ENCODE measurements at regions not wholly inside any gene's neighbourhood (a gene's known extent, or its start where the extent isn't known, plus 50 kb on each side); places are given as distances from the start of the nearest gene placed in this dataset.
"Not testable (repeated sequence)": the region's sequence is repeated elsewhere in the genome, so short reads cannot be mapped to it uniquely, and the experiment has no call there.

DNA sequence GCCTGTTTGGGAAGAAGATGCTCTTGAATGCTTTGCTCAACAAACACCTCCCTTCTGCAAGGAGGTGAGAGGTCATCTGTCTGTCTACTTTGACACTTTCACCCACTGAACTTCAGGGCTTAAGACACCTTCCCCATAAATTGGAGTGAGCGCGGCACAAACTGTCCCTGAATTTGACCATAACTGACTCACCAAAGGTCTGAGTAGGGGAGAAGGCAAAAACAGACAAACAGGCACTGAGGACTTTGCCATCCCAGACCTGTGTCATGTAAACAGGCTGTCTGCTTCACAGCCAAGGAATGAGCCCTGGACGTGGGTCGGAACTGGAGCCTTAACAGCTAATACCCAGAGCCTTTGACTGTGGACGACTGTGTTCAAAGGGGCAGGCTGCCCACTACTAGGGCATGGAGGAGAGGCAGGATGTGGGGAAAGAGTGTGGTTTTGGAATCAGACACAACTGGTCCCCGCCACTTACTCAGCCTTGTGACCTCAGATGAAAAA, 320.9 kb upstream of the KLF4 start:
- in situ Hi-C loops (cut with MboI; ENCODE audit: low sequenced_read_pairs) = no loop called here

DNA sequence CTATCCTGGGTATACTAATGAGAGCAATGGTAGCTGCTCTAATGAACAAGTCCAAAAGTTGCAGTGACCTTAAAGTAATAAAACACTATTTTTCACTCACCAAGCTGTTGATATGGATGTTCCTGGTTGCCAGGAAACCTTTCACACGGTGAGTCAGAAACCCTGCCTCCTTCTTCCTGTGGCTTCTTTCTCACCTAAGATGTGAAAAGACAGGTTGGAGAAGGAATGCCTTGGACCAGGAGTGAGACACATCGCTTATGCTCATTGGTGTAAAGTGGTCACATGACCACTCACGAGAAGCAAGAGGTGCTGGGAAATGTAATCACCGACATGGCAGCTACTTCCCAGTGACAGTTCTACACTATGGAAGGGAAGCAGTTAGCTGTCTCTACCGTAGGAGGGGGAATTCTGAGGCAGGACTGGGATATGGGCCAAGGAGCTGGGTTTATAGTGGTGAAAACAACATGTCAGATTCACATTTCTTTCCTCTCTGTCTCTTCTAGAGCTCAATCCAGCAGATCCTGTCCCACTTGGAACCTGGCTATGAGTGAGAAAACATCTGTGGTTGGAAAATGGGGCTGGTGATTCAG, 320.4 kb upstream of the KLF4 start:
- in situ Hi-C loops (cut with MboI; ENCODE audit: low sequenced_read_pairs) = no loop called here

DNA sequence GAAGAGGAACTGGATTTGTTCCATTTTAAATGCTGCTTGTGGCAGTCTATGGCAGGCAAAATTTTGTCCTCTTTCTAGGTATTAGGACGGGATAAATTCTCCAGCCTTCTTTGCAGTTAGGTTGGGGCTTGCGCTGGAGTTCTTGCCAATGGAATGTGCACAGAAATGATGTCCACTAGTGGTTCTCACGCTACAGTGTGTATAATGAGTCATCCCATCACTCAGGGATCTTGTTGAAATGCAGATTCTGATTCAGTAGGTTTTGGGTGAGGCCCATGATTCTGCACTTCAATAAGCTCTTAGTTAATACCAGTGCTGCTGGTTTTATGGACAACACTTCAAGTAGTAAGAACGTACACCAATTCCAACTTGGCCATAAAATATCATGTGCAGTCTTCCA, 317.6 kb upstream of the KLF4 start:
- in situ Hi-C loops (cut with MboI; ENCODE audit: low sequenced_read_pairs) = no loop called here

DNA sequence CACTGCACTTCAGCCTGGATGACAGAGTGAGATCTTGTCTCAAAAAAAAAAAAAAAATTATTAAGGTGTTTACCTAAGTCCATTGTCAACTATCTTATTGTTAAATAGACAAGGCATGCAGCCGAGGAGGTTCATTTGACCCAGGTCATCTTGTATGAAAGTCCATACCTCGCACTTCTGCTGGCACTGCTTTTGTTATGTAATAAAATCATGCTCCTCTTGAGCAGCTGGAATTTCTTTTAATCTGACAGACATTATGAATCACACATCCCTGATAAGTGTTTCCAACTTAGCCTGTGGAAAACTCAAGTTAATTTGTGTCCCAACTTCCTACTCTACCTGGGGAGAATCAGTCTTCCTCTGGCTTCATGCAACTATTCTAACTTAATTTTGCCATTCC, 315.6 kb upstream of the KLF4 start:
- in situ Hi-C loops (cut with MboI; ENCODE audit: low sequenced_read_pairs) = no loop called here

DNA sequence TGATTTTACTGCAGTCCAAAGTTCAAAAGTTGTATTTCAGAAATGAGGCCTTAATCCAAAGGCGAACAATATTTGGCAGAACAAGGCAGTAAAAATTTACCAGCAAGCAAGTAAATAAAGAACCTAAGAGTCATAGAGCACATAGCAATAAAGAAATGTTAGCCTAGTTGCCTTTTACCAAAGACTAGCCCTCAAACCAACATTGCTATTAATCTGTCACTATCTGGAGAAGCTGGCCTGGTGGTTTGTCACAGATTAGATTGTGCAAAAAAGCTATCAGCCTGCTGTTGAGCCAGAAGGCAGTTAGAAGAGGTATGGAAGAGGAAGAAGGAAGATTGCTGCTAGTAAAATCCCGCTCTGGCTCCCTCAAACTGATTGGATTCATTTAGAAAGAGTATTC, 304.7 kb upstream of the KLF4 start:
- in situ Hi-C loops (cut with MboI; ENCODE audit: low sequenced_read_pairs) = no loop called here

DNA sequence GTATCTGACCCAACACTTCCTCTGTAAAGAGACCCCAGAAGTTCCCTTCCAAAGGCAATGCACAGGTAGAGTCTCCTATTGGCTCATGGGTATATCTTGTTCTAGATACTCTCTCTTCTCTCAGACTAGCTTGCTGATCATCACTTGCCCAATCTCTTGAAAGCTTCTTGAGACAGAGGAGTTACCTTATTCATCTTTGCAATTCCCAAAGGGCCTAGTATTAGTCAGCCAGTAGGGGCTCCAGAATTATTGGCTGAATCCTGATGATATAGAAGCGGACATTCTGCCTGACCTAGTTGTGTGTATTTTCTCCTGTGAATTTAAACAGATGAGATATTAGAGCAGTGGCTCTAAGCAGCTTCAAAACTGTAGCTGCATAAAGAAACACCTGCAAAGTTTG, 304.0 kb upstream of the KLF4 start:
- in situ Hi-C loops (cut with MboI; ENCODE audit: low sequenced_read_pairs) = no loop called here

DNA sequence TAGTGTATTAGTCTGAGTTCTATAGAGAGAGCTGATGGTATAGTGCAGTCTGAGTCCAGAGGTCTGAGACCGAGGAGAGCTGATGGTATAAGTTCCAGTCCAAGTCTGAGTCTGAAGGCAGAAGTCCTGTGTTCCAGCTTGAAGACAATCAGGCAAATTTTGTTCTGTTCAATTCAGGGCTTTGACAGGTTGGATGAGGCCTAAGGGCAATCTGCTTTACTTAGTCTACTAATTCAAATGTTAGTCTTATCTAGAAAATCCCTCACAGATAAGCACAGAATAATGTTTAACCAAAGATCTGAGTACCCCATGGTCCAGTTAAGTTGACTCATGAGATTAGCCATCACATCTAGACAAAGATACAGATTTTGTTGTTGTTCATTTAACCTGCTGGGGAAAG, 303.0 kb upstream of the KLF4 start:
- in situ Hi-C loops (cut with MboI; ENCODE audit: low sequenced_read_pairs) = no loop called here

DNA sequence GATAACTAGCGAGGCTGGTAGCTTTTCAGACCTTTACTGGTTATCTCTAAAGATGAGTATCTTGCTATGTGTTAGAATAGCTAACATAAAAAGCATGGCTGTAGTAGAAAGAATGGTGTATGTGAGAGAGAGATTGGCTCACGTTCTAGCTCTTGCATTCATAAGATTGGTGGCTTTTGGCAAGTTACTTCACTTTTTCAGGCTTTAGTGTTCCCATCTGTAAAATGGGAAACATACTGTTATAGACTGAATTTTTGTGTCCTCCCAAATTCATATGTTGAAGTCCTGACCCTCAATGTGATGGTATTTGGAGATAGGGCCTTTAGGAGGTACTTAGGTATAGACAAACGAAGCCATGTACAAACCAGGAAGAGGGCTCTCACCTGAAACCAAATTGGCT, 302.4 kb upstream of the KLF4 start:
- in situ Hi-C loops (cut with MboI; ENCODE audit: low sequenced_read_pairs) = no loop called here

DNA sequence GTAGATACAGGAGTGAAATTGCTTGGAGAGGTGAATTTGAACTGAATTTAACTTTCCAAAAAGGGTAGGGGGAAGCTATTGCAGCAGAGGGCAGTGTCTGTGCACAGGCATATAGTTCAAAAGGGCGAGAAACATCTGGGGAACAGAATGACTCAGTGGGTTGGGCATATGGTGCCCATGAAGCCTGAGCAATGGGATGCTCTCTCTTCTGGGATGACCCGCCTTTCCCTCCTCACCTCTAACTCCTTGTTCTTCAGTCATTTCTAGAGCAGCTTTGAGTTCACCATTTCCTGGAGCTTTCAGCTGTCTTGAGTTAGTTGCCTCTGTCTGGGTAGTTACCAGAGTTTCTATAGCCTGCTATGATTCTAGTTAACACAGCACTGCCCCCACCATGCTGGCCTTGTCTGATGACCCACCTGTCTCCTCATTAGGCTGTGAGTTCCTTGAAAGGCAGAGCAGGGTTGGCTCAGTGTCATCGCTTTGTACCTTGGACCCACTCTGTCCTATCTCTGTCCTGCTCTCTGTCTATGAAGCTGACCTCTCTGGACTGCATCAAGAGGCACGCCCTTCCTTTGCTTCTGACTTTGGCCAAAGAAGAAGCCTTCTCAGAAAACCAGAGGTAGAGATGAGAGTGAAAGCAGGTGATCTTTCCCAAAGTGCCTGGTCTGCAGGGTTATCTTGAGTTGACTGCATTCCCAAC, 299.6 kb upstream of the KLF4 start:
- in situ Hi-C loops (cut with MboI; ENCODE audit: low sequenced_read_pairs) = no loop called here

DNA sequence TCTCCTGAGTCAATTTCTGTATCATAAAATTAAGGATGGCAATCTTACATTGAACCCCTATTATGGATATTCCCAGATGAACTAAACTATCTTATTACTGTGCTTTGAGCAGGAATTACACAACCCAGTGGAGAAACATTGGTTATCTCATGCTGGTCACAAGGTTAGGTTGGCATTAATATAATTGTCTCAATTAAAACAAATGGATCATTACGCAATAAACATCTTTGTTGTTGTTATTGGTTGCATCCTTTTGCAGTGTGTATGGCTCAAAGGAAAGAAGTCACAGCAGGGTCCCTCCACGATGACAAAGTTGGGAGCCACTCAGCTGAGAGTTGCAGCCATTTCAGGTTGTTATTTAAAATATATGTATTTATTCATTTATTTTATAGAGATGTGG, 297.0 kb upstream of the KLF4 start:
- in situ Hi-C loops (cut with MboI; ENCODE audit: low sequenced_read_pairs) = no loop called here

DNA sequence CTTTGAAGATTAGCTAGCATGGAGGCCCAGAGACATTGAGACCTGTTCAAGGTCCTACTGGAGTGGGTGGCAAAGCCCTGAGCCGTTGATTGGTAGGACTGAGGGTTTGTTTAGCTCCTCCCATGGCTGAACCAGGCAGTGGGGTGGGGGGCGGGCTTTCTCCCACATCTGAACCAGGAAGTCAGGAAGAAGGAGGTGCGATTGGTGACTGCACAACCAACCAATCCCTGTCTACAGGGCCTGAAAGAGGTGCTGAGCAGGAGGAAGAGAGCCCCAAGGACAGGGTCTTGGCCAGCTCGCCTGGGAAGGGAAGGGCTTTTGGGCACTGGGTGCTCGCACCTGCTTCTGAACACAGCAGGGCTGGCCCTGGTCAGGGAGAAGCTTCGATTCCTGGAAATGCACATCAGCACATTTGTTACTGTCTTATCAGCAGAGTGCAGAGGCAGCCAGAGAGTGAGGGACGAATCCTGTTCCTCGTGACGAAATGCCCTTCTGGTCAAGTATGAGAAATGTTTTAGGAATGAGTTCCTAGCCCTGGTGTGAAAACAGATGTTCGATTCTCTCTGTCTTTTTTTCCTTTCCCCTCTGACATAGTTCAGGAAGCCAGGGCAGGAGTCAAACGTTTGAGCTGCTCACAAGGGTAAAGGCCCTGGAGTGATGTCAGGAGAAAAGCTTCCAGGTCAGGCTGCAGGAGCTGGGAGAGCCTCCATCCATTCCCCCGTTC, 294.8 kb upstream of the KLF4 start:
- in situ Hi-C loops (cut with MboI; ENCODE audit: low sequenced_read_pairs) = no loop called here

DNA sequence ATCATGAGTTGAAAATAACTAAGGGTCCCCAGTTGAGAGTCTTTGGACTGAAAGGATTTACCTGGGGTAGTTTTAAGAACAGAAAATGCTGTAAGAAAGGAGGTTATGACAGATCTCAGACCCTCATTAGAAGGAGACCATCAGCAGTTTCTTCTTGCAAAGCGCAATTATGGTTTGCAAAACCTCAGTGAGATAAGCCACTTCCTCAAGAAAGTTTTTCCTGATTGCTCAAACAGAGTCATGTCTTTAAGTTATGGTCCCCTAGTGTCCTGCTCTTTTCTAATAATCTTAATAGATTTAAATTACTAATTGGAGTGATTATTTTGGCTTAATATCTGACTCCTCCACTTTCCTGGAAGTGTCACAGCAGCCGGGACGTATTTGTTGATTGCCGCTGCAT, 293.2 kb upstream of the KLF4 start:
- in situ Hi-C loops (cut with MboI; ENCODE audit: low sequenced_read_pairs) = no loop called here

DNA sequence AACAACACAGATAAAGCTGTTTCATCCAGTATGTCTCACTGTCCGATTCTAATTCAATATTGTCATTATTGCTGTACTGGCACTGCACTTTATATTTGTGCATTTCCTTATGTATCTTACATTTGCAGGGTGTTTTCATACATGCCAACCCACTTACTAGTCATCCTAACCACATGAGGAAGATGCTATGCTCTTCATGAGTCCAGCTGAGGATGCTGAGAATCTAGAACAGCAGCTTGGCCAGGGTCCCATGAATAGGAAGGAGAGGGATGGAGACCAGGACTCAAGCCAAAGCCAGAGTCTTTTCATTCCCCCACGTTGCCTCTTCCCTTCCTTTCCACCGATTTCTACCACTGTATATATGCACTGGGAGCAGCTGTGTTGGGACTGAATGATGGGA, 292.8 kb upstream of the KLF4 start:
- in situ Hi-C loops (cut with MboI; ENCODE audit: low sequenced_read_pairs) = no loop called here

DNA sequence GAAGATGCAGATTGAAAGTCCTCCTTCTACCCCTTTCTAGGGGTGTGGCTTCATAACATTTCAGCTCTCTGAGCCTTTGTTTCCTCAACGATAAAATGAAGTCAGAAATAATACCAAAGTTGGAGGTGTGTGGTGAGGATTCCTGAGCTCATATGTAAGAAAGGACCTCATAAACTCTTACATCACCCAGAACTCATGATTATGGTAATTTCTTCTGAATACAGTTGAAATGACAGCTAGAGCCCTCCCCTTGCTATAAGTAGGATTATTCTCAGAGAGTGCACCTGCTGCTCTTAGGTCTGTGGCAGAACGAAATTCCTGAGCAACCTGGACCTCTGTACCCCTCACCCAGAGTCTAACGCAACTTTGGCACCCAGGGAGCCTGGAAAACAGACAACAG, 291.4 kb upstream of the KLF4 start:
- in situ Hi-C loops (cut with MboI; ENCODE audit: low sequenced_read_pairs) = no loop called here

DNA sequence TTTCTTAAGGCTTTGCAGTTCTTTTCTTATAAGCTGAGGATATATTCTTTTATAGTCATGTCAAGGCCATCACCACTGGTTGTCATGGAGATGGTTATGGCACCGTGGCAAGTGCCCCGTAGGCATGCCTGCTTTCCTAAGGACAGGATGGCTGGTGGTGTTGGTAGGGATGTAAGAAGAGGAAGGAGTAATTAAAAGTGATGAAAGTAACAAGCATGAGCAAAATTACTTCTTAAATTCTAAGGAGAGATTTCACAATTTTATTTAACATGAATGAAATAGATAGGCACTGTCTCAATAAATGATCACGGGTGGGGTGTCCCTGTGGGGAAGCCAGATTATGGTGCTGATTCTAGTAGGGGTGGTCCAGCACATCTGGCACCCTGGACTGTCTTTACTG, 290.2 kb upstream of the KLF4 start:
- in situ Hi-C loops (cut with MboI; ENCODE audit: low sequenced_read_pairs) = no loop called here

DNA sequence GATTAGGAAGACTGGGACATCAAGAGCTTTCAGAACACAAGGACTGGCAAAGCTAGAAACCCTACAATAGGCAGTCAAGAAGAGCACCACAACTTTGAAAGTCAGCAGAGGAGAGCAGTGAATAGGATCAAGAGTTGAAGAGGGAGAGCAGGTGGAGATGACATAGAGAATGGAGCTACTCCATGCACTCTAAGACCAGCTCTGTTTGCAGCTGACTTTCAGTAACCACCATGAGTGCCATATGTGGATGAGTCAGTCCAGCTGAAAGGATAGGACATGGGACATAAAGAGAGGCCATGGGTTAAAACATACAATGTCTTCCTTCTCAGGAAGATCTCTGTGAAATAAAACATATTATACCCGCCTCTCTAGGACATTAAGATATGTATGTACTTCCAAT, 289.1 kb upstream of the KLF4 start:
- in situ Hi-C loops (cut with MboI; ENCODE audit: low sequenced_read_pairs) = no loop called here

DNA sequence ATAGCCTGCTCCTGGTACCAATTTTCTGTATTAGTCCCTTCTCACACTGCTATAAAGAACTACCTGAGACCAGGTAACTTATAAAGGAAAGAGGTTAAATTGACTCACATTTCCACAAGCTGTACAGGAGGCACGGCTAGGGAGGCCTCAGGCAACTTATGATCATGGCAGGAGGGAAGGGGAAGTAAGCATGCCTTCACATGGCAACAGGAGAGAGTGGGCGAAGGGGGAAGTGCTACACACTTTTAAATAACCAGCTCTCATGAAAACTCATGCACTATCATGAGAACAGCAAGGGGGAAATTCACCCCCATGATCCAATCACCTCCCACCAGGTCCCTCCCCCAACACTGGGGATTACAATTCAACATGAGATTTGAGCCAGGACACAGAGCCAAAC, 284.5 kb upstream of the KLF4 start:
- in situ Hi-C loops (cut with MboI; ENCODE audit: low sequenced_read_pairs) = not testable (repeated sequence)

DNA sequence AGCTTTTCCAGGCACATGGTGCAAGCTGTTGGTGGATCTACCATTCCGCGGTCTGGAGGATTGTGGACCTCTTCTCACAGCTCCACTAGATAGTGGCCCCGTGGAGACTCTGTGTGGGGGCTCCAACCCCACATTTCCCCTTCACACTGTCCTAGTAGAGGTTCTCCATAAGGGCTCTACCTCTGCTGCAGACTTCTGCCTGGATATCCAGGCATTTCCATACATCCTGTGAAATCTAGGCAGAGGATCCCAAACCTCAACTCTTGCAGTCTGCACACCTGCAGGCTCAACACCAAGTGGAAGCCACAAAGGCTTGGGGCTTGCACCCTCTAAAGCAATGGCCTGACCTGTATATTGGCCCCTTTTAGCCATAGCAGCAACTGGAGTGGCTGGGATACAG, 283.4 kb upstream of the KLF4 start:
- in situ Hi-C loops (cut with MboI; ENCODE audit: low sequenced_read_pairs) = no loop called here

DNA sequence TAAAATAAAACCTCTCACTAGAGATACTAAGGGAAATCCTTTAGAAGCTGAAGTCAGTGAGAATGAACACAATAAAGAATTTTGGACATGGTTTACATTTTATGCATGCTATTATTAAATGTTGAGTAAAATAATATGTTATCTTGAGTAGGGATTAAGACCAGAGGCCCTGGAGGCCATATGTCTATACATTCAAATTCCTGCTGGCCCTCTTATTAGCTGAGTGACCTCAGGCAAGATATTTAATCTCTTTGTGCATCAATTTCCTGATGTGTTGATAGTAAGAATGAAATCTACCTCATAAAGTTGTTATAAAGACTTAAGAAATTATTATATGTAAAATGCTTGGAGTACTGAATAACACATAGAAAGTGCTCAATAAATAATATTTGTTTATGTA, 281.1 kb upstream of the KLF4 start:
- in situ Hi-C loops (cut with MboI; ENCODE audit: low sequenced_read_pairs) = no loop called here

DNA sequence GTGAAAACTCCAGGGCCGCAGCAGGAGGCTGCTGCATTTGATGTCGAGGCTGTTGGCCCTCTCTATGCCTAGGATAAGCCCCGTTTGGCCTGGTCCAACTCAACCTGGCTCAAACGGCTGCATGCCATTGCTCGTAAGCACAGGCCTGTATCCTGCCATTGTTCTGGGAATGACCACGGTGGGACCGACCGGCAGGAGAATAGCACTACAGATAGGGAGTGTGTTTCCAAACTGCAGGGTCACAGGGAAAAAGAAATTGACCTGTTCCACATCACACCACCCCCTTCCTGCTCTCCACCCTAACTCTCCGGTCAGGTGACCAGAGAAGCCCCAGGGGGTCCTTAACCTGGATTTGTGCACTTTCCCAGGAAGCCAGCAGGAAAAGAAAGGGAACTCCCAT, 278.7 kb upstream of the KLF4 start:
- in situ Hi-C loops (cut with MboI; ENCODE audit: low sequenced_read_pairs) = no loop called here

DNA sequence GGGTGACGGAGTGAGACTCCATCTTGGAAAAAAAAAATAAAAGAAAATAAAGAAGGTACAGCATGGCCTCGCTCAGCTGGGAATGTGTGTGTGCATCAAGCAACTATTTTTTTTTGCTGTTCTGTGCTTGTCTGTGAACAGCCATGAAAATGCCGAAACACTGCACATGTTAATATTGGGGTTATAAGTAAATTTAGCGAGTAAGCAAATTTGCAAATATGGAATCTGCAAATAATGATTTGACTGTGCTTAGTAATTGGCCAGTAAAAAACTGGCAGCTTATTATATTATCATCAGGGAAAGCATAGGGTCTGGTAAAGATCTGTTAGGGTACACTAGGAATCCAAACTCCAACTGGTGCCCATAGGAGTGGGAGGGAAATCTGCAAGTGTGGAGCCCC, 278.1 kb upstream of the KLF4 start:
- in situ Hi-C loops (cut with MboI; ENCODE audit: low sequenced_read_pairs) = no loop called here

DNA sequence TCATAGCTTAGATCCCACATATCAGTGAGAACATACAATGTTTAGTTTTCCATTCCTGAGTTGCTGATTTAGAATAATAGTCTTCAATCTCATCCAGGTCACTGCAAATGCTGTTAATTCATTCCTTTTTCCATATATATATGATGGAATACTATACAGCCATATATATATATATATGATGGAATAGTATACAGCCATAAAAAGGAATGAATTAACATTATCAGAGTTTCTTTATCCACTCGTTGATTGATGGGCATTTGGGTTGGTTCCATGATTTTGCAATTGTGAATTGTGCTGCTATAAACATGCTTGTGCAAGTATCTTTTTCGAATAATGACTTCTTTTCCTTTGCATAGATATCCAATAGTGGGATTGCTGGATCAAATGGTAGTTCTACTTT, 273.9 kb upstream of the KLF4 start:
- in situ Hi-C loops (cut with MboI; ENCODE audit: low sequenced_read_pairs) = not testable (repeated sequence)
